Liver (tissue), 3 donors: ENCODE measurements at regions not wholly inside any gene's neighbourhood (a gene's known extent, or its start where the extent isn't known, plus 50 kb on each side); places are given as distances from the start of the nearest gene placed in this dataset.

Experiments
- EGR1 ChIP-seq, 2 donors: IDR thresholded peaks; 2 replicates each; pipeline ENCODE4 v1.6.1; 2016 to 2018; ENCODE audit warnings: antibody characterized with exemption in 2 of 2, low read depth in 2 of 2
- FOXA1 ChIP-seq: IDR thresholded peaks from 2 replicates; pipeline ENCODE4 v1.6.1; 2016; ENCODE audit warnings: antibody characterized with exemption
- GABPA ChIP-seq, 2 donors: IDR thresholded peaks in 1 of 2; conservative IDR thresholded peaks in 1 of 2; 2 replicates each; pipeline ENCODE4 v1.6.1; 2016; ENCODE audit warnings: antibody characterized with exemption in 2 of 2, mild to moderate bottlenecking in 1 of 2, moderate library complexity in 1 of 2
- JUND ChIP-seq, 2 donors: IDR thresholded peaks; 2 replicates each; pipeline ENCODE4 v1.6.1; 2016; ENCODE audit warnings: antibody characterized with exemption in 2 of 2
- RAD21 ChIP-seq, 2 donors: IDR thresholded peaks; 2 replicates each; pipeline ENCODE4 v1.6.1; 2016; ENCODE audit warnings: antibody characterized with exemption in 2 of 2, mild to moderate bottlenecking in 2 of 2
- RXRA ChIP-seq, 2 donors: IDR thresholded peaks; 2 replicates each; pipeline ENCODE4 v1.6.1; 2017 to 2018; ENCODE audit warnings: antibody characterized with exemption in 2 of 2, mild to moderate bottlenecking in 1 of 2
- SP1 ChIP-seq: IDR thresholded peaks from 2 replicates; pipeline ENCODE4 v1.6.1; 2018; ENCODE audit warnings: antibody characterized with exemption, mild to moderate bottlenecking
- TAF1 ChIP-seq: conservative IDR thresholded peaks from 2 replicates; pipeline ENCODE4 v1.6.1; 2016; ENCODE audit warnings: antibody characterized with exemption, mild to moderate bottlenecking
- YY1 ChIP-seq: IDR thresholded peaks from 2 replicates; pipeline ENCODE4 v1.6.1; 2016; ENCODE audit warnings: antibody characterized with exemption, mild to moderate bottlenecking
- TF ChIP-seq, protein P1 (sequence below): fragments of 150-350 bp; IDR thresholded peaks from 2 replicates; pipeline ENCODE4 v1.5.1; 2017; ENCODE audit warnings: improper control_type of control experiment, low read depth, low read length; ENCODE audit not compliant: missing input control
- TF ChIP-seq, protein P2 (sequence below): IDR thresholded peaks from 2 replicates; pipeline ENCODE4 v1.6.1; 2016; ENCODE audit warnings: antibody characterized with exemption
- TF ChIP-seq, protein P3 (sequence below): IDR thresholded peaks from 2 replicates; pipeline ENCODE4 v1.6.1; 2016; ENCODE audit warnings: antibody characterized with exemption, mild to moderate bottlenecking
- TF ChIP-seq, protein P4 (sequence below): IDR thresholded peaks from 2 replicates; pipeline ENCODE4 v1.6.1; 2016; ENCODE audit warnings: antibody characterized with exemption
- TF ChIP-seq, protein P5 (sequence below): IDR thresholded peaks from 2 replicates; pipeline ENCODE4 v1.6.1; 2016; ENCODE audit warnings: antibody characterized with exemption
- donor health status: healthy.
- donor health status: healthy.

DNA sequence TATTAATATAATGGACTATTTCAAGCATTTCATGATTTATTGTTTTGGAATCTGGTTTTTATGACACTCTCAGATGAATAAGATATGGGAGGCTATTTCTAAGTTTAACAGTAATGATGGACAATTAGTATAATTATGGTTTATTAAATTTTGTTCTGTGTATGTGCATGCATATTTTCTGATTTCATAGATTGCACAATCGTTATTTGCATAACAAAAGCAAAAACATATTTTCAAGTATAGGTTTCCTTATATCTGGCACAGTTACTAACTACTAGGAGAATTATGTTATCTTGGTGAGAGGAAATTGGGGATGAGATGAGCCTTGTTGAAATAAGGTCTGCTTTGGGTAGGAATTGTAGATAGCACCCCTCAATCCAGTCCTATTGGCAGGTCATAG, 413.1 kb downstream of the MCTP2 start:
- TF ChIP-seq, protein P1, sequence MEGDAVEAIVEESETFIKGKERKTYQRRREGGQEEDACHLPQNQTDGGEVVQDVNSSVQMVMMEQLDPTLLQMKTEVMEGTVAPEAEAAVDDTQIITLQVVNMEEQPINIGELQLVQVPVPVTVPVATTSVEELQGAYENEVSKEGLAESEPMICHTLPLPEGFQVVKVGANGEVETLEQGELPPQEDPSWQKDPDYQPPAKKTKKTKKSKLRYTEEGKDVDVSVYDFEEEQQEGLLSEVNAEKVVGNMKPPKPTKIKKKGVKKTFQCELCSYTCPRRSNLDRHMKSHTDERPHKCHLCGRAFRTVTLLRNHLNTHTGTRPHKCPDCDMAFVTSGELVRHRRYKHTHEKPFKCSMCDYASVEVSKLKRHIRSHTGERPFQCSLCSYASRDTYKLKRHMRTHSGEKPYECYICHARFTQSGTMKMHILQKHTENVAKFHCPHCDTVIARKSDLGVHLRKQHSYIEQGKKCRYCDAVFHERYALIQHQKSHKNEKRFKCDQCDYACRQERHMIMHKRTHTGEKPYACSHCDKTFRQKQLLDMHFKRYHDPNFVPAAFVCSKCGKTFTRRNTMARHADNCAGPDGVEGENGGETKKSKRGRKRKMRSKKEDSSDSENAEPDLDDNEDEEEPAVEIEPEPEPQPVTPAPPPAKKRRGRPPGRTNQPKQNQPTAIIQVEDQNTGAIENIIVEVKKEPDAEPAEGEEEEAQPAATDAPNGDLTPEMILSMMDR: no peak
- TF ChIP-seq YY1 (no peak), RXRA (IDR thresholded peaks at IDR 0.05) (no peak), FOXA1 (no peak), RAD21 (IDR thresholded peaks at IDR 0.05) (no peak), SP1 (no peak), EGR1 (IDR thresholded peaks at IDR 0.05; ENCODE audit: low read depth in 2 of 2) (no peak), GABPA (IDR thresholded peaks at IDR 0.05 in 1 of 2, conservative IDR thresholded peaks at IDR 0.05 in 1 of 2) (no peak), TAF1 (no peak), JUND (IDR thresholded peaks at IDR 0.05) (no peak)
- TF ChIP-seq, protein P2, sequence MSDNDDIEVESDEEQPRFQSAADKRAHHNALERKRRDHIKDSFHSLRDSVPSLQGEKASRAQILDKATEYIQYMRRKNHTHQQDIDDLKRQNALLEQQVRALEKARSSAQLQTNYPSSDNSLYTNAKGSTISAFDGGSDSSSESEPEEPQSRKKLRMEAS: no peak
- TF ChIP-seq, protein P3, sequence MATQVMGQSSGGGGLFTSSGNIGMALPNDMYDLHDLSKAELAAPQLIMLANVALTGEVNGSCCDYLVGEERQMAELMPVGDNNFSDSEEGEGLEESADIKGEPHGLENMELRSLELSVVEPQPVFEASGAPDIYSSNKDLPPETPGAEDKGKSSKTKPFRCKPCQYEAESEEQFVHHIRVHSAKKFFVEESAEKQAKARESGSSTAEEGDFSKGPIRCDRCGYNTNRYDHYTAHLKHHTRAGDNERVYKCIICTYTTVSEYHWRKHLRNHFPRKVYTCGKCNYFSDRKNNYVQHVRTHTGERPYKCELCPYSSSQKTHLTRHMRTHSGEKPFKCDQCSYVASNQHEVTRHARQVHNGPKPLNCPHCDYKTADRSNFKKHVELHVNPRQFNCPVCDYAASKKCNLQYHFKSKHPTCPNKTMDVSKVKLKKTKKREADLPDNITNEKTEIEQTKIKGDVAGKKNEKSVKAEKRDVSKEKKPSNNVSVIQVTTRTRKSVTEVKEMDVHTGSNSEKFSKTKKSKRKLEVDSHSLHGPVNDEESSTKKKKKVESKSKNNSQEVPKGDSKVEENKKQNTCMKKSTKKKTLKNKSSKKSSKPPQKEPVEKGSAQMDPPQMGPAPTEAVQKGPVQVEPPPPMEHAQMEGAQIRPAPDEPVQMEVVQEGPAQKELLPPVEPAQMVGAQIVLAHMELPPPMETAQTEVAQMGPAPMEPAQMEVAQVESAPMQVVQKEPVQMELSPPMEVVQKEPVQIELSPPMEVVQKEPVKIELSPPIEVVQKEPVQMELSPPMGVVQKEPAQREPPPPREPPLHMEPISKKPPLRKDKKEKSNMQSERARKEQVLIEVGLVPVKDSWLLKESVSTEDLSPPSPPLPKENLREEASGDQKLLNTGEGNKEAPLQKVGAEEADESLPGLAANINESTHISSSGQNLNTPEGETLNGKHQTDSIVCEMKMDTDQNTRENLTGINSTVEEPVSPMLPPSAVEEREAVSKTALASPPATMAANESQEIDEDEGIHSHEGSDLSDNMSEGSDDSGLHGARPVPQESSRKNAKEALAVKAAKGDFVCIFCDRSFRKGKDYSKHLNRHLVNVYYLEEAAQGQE: no peak
- TF ChIP-seq, protein P4, sequence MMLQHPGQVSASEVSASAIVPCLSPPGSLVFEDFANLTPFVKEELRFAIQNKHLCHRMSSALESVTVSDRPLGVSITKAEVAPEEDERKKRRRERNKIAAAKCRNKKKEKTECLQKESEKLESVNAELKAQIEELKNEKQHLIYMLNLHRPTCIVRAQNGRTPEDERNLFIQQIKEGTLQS: no peak
- TF ChIP-seq, protein P5, sequence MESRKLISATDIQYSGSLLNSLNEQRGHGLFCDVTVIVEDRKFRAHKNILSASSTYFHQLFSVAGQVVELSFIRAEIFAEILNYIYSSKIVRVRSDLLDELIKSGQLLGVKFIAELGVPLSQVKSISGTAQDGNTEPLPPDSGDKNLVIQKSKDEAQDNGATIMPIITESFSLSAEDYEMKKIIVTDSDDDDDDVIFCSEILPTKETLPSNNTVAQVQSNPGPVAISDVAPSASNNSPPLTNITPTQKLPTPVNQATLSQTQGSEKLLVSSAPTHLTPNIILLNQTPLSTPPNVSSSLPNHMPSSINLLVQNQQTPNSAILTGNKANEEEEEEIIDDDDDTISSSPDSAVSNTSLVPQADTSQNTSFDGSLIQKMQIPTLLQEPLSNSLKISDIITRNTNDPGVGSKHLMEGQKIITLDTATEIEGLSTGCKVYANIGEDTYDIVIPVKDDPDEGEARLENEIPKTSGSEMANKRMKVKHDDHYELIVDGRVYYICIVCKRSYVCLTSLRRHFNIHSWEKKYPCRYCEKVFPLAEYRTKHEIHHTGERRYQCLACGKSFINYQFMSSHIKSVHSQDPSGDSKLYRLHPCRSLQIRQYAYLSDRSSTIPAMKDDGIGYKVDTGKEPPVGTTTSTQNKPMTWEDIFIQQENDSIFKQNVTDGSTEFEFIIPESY: no peak
